Activated naive CD4-positive, alpha-beta T cell treated with anti-CD3 and anti-CD28 coated beads, Interleukin-2, amount 50 U/mL, for 72 hours (primary cell): ENCODE measurements at regions not wholly inside any gene's neighbourhood (a gene's known extent, or its start where the extent isn't known, plus 50 kb on each side); places are given as distances from the start of the nearest gene placed in this dataset.
A peak's percentile ranks its signal among the peaks of the same experiment; 100 is the strongest.
"Not testable (repeated sequence)": the region's sequence is repeated elsewhere in the genome, so short reads cannot be mapped to it uniquely, and the experiment has no call there.

Source experiments
- ATAC-seq, 2 donors: fragments of 150-1000 bp; cut with Tn5 transposase; 2 replicates each; pipeline ENCODE4 v1.10.0; 2021; ENCODE audit warnings: mild to moderate bottlenecking in 2 of 2, moderate library complexity in 2 of 2
- DNase-seq, 2 donors: peaks; one replicate each; pipeline ENCODE4 v3.0.0; 2021 to 2022; ENCODE audit warnings: low spot score in 2 of 2
- H3K27ac Mint-ChIP-seq, 2 donors: one replicate each; pipeline ENCODE4 v1.8.0; 2022; ENCODE audit warnings: mild to moderate bottlenecking in 2 of 2, mixed read lengths in 2 of 2
- H3K36me3 Mint-ChIP-seq, 2 donors: one replicate each; pipeline ENCODE4 v1.8.0; 2022; ENCODE audit warnings: mixed read lengths in 2 of 2
- H3K9me3 Mint-ChIP-seq, 2 donors: one replicate each; pipeline ENCODE4 v1.8.0; 2022; ENCODE audit warnings: mixed read lengths in 2 of 2

DNA sequence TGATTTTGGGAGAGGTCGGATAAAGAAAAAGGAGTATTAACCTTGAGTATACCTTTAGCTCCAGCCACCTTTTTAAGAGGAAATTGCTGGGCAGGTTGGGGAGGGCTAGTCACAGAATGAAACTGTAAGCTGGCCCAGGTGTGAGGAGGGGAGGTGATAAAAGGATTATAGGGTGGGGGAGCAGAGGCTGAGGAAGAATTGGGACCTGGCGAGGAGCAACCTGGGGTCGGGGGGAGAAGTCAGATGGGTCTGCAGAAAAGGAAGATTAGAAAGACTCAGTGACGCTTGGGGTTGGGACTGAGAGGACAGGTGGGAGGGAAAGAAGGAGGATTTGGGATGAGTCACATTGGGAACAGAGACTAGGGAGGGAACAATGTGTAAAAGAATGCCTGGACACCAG is 1548.5 kb upstream of the WWC1 start:
- H3K27ac Mint-ChIP-seq, DNase-seq, ATAC-seq: not testable (repeated sequence)
- H3K36me3 Mint-ChIP-seq = peaks cover 0 to 33% of the 10 kb centered on the region in 2 donors
- peaks cover 26 to 43% of the 10 kb centered on the region in 2 donors for H3K9me3 Mint-ChIP-seq

DNA sequence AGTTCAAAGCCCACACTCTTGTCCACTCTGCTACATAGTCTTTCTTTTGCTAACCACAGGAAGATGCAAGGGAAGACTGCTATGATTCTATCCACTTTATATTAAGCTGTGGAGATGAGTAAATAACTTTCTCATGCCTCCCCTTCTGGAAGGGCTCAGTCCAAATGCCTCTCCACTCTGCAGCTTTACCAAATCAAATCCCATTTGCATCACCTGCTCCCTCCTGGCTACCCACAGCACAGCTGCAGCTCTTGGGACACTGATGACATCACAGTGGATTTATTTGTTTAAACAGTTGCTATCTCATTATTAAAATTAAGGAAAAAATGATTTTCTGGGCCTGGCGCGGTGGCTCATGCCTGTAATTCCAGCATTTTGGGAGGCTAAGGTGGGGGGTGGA is 1544.9 kb upstream of the WWC1 start:
- DNase-seq (no peak), ATAC-seq (no peak)
- Mint-ChIP-seq H3K36me3 (peaks cover 0 to 23% of the 10 kb centered on the region in 2 donors), H3K9me3 (peaks cover 16 to 31% of the 10 kb centered on the region in 2 donors), H3K27ac (no peak overlapping the region)

DNA sequence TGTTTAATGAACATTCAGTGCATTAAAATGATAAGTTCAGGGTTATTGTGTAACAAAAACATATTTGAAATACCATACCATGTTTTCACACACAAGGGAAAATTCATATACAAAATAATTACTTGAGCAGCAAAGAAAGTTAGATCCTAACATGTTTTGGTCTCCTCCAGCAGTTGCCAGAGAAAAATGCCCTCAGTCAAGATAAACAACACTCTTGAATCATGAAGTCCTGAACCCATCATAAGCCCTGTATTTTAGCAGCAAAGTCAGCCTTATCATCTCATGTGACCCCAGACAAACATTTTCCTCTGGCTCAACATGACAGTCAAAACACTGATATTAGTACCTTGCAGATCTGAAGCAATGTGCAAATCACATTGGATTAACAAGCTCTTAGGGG is 1541.1 kb upstream of the WWC1 start:
- no peak overlapping the region for H3K27ac Mint-ChIP-seq
- peaks cover 0 to 6% of the 10 kb centered on the region in 2 donors for H3K9me3 Mint-ChIP-seq
- DNase-seq (no peak), ATAC-seq (no peak)
- H3K36me3 Mint-ChIP-seq = no peaks in the 10 kb centered on the region

DNA sequence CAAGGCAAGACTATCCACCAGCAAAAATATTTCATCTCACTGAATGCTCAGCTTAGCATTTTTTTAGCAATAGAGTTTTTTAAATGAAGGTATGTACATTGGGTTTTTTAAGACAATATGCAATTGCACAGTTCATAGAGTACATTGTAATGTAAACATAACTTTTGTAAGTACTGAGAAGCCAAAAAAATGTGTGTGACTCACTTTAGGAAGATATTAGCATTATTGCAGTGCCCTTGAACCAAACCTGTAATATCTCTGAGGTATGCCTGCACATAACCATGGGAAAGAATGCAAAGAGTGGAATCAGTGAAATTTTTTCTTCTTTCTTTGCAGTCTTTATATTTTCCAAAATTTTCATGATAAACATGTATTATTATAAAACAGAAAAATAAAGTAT is 1533.3 kb upstream of the WWC1 start:
- peaks cover 3 to 6% of the 10 kb centered on the region in 2 donors for H3K9me3 Mint-ChIP-seq
- ATAC-seq = no peak
- no peak for DNase-seq
- H3K36me3 Mint-ChIP-seq = peaks cover 0 to 5% of the 10 kb centered on the region in 2 donors
- H3K27ac Mint-ChIP-seq = no peak overlapping the region

DNA sequence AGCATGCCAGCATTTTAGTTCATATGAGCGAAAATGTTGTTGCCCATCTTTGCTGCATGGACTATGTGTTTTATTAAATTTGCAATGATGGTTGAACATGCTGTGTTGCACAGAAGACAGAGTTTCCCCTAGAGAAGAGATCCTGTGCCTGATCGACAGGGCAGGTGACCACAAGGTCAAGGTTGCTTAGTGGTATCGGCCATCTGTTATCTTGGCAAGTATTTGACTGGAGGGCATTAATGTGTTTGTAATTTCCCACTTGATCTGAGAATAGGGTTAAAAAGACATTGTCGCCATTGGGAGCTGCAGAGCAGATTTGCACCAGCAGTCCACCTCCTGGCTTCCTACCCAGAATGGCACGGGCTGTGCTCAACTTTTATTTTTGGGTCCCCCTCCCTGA is 1523.6 kb upstream of the WWC1 start:
- ATAC-seq (no peak), DNase-seq (no peak)
- peaks cover 0 to 4% of the 10 kb centered on the region in 2 donors for H3K36me3 Mint-ChIP-seq
- H3K9me3 Mint-ChIP-seq = peaks cover 14 to 15% of the 10 kb centered on the region in 2 donors
- no peak overlapping the region for H3K27ac Mint-ChIP-seq

DNA sequence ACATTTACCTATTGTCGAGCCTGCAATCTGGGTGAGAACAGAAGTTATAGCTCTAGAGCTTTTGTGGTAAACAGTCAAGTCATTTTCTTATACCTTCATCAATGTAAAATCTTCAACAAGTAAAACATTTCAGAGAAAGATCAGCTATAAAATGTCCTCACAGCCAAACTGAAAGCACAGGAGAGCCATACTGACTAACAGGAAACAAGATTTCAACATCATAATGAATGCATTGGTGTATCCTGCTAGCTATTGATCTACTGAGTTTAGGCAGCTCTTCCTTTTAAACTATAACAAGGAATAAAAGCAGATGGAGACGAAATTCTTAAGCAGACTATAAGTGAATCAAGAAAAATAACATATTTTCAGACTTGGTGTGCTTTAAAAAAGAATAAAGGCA is 1522.9 kb upstream of the WWC1 start:
- Mint-ChIP-seq H3K9me3 (peaks cover 14 to 15% of the 10 kb centered on the region in 2 donors), H3K36me3 (peaks cover 0 to 4% of the 10 kb centered on the region in 2 donors), H3K27ac (no peak overlapping the region)
- ATAC-seq = no peak
- DNase-seq = no peak

DNA sequence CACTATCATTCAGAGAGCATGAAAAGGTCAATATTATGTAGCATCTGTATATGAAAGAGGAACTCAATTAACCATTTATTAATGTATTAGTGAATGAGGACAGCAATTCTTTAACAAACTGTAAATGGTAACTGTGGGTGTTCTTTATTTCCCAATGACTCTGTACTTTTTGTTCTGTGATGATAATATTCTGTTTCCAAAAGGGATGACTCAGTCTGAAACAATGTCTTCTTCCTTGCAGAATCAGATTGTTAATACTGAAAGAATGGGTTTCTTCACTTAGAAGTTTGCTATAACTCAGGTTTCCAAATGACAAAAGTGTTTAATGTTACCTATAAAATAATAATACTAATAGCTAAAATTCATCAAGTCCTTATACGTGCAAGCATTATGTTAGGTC is 1518.7 kb upstream of the WWC1 start:
- peaks cover 4 to 5% of the 10 kb centered on the region in 2 donors for H3K9me3 Mint-ChIP-seq
- ATAC-seq (peak in 1 of 2 donors; percentile 37), DNase-seq (no peak)

DNA sequence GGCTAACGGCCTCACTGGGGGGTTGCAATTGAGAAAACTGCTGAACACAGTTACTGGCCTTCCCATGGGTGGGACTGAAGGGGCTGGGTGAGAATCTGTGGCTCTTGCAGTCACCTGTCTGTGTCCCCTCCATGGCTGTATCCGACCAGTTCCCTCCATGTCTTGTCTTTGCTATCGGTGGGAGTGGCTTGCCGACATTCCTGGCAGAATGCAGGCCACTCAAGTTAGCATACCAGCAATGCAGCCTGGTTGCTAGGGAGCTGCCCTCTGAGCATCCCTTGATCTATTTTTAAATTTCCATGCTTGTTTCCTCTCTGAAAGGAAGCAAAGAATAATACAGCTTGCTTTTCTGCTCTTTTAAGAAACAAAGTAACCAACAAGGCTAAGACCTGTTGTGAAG is 1509.7 kb upstream of the WWC1 start:
- Mint-ChIP-seq H3K36me3 (no peaks in the 10 kb centered on the region), H3K9me3 (peaks cover 0 to 5% of the 10 kb centered on the region in 2 donors), H3K27ac (no peak overlapping the region)
- DNase-seq (no peak), ATAC-seq (no peak)

More for the DNA sequence above, 1518.7 kb upstream of the WWC1 start:
- no peak overlapping the region for H3K27ac Mint-ChIP-seq
- H3K36me3 Mint-ChIP-seq = no peaks in the 10 kb centered on the region

DNA sequence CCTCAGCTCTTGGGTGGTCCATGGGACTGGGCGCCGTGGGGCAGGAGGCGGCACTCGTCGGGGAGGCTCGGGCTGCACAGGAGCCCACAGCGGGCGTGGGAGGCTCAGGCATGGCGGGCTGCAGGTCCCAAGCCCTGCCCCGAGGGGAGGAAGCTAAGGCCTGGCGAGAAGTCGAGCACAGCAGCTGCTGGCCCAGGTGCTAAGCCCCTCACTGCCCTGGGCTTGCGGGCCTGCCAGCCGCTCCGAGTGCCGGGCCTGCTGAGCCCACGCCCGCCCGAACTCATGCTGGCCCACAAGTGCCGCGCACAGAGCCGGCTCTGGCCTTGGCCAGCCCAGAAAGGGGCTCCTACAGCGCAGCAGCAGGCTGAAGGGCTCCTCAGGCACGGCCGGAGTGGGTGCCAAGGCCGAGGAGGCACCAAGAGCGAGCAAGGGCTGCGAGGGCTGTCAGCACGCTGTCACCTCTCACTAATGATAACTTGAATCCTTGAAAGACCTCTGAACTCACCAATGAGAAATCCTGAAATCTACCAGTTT is 1506.8 kb upstream of the WWC1 start:
- ATAC-seq = no peak
- DNase-seq = no peak

DNA sequence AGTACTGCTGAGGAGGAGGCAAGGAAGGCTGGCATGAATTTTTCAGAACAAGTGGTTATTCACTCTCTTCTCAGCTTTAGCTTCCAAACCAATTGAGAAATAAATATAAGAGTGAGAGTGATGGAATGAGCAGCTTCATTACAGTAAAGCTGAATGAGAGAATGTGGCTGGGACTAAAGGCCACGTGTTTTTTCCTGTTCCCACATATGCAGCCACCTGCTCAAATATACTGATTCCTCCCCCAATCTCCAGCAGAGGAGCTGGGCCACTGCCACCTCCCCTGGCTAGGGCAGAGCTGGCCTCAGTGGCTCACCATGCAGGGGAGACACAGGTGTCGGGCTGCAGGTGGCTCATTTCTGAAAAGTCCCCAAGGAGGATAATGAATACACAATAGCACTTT is 1505.3 kb upstream of the WWC1 start:
- no peak overlapping the region for H3K27ac Mint-ChIP-seq
- ATAC-seq (no peak), DNase-seq (no peak)
- H3K9me3 Mint-ChIP-seq = peaks cover 0 to 9% of the 10 kb centered on the region in 2 donors
- no peaks in the 10 kb centered on the region for H3K36me3 Mint-ChIP-seq

More for the DNA sequence above, 1506.8 kb upstream of the WWC1 start:
- Mint-ChIP-seq H3K36me3 (no peaks in the 10 kb centered on the region), H3K27ac (no peak overlapping the region), H3K9me3 (peaks cover 0 to 5% of the 10 kb centered on the region in 2 donors)

DNA sequence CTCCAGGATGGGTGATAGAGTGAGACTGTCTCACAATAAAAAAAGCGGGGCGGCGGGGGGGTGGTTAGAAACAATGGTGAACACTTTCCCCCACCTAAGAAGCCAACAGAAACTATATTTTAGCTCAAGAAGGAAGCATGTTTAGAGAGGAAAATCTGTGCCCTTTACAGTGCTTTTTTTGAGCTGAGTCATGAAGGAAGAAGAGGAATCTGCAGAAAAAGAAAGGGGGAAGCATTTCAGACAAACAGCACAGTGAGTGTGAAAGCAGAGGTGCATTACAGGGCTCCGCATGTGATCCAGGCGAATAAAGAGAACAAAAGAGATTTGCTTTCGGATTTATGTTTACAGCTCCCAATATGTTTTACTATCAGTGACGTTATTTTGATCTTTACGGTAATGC is 1504.6 kb upstream of the WWC1 start:
- no peak overlapping the region for H3K27ac Mint-ChIP-seq
- H3K9me3 Mint-ChIP-seq = peaks cover 0 to 9% of the 10 kb centered on the region in 2 donors
- DNase-seq (no peak), ATAC-seq (no peak)
- no peaks in the 10 kb centered on the region for H3K36me3 Mint-ChIP-seq

DNA sequence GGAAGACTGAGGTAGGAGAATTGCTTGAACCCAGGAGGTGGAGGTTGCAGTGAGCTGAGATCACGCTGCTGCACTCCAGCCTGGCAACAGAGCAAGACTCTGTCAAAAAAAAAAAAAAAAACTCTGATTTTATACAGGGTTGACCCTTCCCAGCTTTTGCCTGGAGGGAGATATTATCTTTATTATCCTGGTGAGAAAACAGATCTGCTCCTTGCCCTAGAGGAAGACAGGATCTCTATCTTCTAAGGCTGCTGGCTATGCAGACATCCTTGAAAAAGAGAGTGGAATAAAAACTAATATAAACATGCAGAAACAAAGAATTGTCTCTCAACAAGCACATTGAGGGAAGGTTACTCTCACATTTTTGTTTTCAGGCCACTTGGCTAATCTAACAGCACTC is 1503.4 kb upstream of the WWC1 start:
- no peak for ATAC-seq
- Mint-ChIP-seq H3K27ac (no peak overlapping the region), H3K9me3 (peaks cover 0 to 9% of the 10 kb centered on the region in 2 donors), H3K36me3 (no peaks in the 10 kb centered on the region)
- DNase-seq = no peak

DNA sequence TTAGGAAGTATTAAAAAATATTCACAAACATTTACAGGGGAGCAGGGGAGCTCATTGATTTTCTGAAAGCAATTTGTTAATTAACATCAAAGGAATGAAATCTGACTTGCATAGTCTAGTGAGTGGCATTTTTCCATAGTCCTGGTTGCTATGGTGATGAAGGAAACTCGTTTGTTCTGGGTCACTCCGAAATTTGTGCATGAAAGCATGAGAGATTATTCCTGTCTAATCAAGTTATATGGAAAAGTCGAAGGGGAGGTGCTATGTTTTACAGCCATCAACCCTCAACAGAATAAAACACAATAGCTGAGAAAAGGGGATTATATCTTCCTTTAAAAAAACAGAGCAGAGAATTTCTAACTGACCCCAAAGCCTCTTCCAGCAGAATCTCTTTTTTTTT is 1495.7 kb upstream of the WWC1 start:
- no peaks in the 10 kb centered on the region for H3K36me3 Mint-ChIP-seq
- H3K27ac Mint-ChIP-seq = no peak overlapping the region
- no peak for DNase-seq
- no peak for ATAC-seq
- H3K9me3 Mint-ChIP-seq = peaks cover 10 to 17% of the 10 kb centered on the region in 2 donors

DNA sequence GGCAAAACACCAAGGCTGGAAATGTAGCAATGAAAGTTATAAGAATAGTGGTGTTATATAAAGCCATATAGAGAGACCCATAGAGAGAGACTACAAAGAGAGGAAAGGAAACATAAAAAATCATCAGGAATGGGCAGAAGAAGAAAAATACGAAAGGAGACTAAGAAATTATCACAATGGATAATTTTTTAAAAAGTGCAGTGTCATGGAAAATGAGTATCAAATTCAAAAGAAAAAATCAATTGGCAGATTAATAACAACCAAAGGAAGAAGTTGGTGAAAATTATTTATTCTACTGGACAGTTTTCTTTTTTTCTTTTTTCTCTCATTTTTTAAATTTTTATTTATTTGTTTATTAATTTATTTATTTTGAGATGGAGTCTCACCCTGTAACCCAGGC is 1488.4 kb upstream of the WWC1 start:
- peaks cover 0 to 11% of the 10 kb centered on the region in 2 donors for H3K36me3 Mint-ChIP-seq
- H3K27ac Mint-ChIP-seq = no peak overlapping the region
- H3K9me3 Mint-ChIP-seq = peaks cover 32 to 33% of the 10 kb centered on the region in 2 donors
- DNase-seq (no peak), ATAC-seq (no peak)

DNA sequence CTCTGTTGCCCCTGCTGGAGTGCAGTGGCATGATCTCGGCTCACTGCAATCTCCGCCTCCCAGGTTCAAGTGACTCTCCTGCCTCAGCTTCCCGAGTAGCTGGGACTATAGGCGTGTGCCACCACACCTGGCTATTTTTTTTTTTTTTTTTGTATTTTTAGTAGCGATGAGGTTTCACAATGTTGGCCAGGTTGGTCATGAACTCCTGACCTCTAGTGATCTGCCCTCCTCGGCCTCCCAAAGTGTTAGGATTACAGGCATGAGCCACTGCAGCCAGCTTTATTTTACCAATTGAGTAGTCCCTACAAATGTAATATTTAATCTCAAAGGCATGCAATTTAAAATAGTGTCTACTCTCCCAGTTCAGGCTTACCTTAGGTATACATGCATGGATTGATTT is 1487.2 kb upstream of the WWC1 start:
- Mint-ChIP-seq H3K36me3 (peaks cover 0 to 11% of the 10 kb centered on the region in 2 donors), H3K9me3 (peaks cover 26 to 29% of the 10 kb centered on the region in 2 donors)
- DNase-seq, ATAC-seq, H3K27ac Mint-ChIP-seq: not testable (repeated sequence)

DNA sequence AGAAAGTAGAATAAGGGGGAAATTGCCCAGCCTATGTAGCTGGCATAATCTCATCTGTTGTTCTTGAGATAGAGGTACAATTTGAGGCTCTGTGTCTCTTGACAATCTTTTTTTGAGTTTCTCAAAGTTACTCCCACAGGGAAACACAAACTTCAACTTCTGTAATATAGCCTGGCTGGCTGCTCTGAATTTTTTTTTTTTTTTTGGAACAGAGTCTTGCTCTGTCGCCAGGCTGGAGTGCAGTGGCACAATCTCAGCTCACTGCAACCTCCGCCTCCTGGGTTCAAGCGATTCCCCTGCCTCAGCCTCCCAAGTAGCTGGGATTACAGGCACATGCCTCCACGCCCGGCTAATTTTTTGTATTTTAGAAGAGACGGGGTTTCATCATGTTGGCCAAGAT is 1486.8 kb upstream of the WWC1 start:
- Mint-ChIP-seq H3K36me3 (peaks cover 0 to 11% of the 10 kb centered on the region in 2 donors), H3K9me3 (peaks cover 22 to 29% of the 10 kb centered on the region in 2 donors)
- DNase-seq, ATAC-seq, H3K27ac Mint-ChIP-seq: not testable (repeated sequence)

DNA sequence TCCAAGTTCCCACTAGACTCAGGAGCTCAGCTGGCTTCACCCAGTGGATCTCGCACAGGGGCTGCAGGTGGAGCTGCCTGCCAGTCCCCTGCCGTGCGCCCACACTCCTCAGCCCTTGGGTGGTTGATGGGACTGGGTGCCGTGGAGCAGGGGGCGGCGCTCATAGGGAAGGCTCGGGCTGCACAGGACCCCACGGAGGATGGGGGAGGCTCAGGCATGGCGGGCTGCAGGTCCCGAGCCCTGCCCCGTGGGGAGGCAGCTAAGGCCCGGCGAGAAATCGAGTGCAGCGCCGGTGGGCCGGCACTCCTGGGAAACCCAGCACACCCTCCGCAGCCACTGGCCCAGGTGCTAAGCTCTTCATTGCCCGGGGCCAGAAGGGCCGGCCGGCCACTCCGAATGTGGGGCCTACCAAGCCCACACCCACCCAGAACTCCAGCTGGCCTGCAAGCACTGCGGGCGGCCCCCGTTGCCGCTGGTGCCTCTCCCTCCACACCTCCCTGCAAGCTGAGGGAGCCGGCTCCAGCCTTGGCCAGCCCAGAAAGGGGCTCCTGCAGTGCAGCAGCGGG is 1481.3 kb upstream of the WWC1 start:
- ATAC-seq, H3K27ac Mint-ChIP-seq, H3K36me3 Mint-ChIP-seq, DNase-seq: not testable (repeated sequence)
- peaks cover 19 to 21% of the 10 kb centered on the region in 2 donors for H3K9me3 Mint-ChIP-seq

DNA sequence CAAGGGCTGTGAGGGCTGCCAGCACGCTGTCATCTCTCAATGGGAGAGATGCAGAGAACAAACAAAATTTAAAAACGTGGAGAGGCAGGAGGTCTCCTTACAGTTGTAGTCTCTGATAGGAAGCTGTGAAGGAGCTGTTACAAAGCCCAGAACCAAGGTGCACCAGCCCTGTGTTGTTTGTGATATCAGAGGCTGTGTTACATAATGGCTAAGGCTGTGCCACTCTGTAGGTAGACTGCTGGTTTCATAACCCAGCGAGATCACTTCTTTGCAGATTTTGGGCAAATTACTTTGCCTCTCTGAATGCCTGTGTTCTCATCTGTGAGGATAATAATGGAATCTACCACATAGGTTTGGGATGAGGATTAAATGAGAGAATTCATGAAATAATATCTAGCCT is 1480.7 kb upstream of the WWC1 start:
- Mint-ChIP-seq H3K9me3 (peaks cover 13 to 15% of the 10 kb centered on the region in 2 donors), H3K36me3 (peaks cover 0 to under 1% of the 10 kb centered on the region in 2 donors), H3K27ac (no peak overlapping the region)
- ATAC-seq (no peak), DNase-seq (no peak)
